HG02973 (cell line): ENCODE measurements at regions not wholly inside any gene's neighbourhood (a gene's known extent, or its start where the extent isn't known, plus 50 kb on each side); places are given as distances from the start of the nearest gene placed in this dataset.
"Not testable (repeated sequence)": the region's sequence is repeated elsewhere in the genome, so short reads cannot be mapped to it uniquely, and the experiment has no call there.

ENCODE experiments used
- ATAC-seq: cut with Tn5 transposase; IDR thresholded peaks from one replicate; pipeline ENCODE4 v1.9.1; 2021; ENCODE audit warnings: moderate library complexity; ENCODE audit not compliant: unreplicated experiment

GRCh38 chr4:159030297-159030696, 72.6 kb upstream of the RAPGEF2 start:
- not testable (repeated sequence) for ATAC-seq

GRCh38 chr4:159035570-159035969, 67.3 kb upstream of the RAPGEF2 start:
- no peak for ATAC-seq

- ATAC-seq, result no peak
These were observed 64.3 kb upstream of the RAPGEF2 start for GRCh38 chr4:159038536-159038935.

- ATAC-seq, result peak; percentile 34
These were observed 61.5 kb upstream of the RAPGEF2 start for GRCh38 chr4:159041054-159042034.

DNA sequence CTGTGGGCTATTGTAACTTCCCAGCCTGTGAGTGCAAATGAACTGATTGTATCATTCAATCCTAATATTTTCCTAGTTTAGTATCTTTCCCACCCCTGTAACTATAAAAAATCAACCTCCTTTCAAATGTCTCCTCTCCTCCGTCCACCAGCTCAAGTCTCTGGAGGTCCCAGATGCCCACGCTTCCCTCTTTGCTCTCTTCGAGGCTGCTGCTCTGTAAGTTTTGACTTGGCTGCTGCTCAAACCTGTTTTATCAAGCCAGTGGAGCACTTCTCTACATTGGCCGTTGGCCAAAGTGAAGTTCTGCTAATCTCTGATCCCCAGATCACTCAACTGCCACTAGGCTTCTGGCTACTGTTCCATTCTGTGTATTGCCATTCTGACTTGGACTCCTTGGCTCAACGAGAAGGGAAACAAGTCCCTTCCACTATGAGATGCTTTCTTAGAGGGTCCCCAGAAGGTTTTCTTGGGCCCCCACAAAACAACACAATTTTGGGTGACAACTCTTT, 60.7 kb upstream of the RAPGEF2 start:
- ATAC-seq, result no peak

- ATAC-seq, result no peak
These were observed 60.0 kb upstream of the RAPGEF2 start for GRCh38 chr4:159042868-159043267.

GRCh38 chr4:159043861-159044260, 59.0 kb upstream of the RAPGEF2 start:
- ATAC-seq, result no peak

DNA sequence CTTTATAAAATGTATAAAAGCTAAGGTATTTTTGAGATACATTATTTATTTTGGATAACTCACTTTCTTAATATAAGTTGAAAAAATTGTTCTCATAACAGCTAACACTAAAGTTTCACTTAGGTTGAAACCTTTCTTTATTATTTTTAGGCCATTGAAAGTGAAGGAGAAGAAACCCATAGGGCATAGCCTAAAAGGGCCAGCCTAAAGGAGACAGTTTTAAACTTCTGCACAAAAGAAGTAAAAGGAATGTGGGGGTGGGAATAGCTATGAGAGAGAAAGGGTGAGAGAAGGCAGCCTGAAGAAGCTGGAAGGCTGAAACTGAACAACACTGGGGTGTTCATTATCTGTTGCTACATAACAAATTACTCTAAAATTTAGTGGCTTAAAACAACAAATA, 57.6 kb upstream of the RAPGEF2 start:
- no peak for ATAC-seq

DNA sequence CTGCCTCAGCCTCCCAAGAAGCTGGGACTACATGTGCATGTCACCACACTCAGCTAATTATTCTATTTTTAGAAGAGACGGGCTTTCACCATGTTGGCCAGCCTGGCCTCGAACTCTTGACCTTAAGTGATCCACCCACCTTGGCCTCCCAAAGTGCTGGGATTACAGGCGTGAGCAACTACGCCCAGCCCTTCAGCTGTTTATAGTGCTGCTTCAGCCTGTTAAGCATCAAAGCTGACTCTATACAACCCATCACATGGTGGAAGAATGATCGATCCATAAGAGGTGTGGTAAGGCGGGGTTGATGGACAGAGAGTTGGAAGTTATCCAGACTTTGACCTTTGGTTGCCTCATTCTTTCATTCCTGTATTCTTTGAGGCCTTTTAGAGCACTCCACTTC, 56.2 kb upstream of the RAPGEF2 start:
- ATAC-seq, result no peak

- ATAC-seq, result no peak
These were observed 55.3 kb upstream of the RAPGEF2 start for GRCh38 chr4:159047478-159048165.

DNA sequence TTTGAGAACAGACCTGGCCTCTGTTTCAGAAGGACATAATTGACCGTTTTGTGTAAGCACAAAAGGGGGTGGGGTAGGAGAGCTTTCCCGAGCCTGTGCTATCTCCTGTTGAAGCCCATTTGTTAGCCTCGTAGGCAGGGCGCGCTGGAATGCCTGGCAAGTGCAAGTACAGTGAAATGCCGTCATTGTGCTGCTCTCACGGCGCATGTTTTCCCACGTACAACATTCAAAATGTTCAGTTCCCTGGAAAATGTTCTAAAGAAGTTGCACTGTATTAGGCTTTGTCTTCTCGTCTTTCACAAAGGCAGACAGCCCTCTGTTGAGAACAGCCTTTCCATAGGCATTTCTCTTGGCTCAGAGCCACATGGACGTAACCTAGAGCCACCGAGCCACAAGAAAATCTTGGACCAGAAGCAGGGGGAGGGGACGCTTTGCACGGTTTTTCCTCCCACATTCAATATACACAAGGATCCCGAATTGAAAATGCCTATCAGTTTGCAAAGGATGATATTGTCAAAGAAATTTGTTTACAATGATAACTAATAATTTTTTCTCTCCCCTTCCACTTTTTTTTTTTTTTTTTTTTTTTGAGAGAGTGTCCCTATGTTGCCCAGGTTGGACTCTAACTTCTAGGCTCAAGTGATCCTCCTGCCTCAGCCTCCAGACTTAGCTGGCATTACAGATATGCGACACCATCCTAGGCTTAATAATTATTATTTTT, 54.6 kb upstream of the RAPGEF2 start:
- ATAC-seq, result no peak

- ATAC-seq, result no peak
These were observed 53.0 kb upstream of the RAPGEF2 start for GRCh38 chr4:159049780-159050375.

DNA sequence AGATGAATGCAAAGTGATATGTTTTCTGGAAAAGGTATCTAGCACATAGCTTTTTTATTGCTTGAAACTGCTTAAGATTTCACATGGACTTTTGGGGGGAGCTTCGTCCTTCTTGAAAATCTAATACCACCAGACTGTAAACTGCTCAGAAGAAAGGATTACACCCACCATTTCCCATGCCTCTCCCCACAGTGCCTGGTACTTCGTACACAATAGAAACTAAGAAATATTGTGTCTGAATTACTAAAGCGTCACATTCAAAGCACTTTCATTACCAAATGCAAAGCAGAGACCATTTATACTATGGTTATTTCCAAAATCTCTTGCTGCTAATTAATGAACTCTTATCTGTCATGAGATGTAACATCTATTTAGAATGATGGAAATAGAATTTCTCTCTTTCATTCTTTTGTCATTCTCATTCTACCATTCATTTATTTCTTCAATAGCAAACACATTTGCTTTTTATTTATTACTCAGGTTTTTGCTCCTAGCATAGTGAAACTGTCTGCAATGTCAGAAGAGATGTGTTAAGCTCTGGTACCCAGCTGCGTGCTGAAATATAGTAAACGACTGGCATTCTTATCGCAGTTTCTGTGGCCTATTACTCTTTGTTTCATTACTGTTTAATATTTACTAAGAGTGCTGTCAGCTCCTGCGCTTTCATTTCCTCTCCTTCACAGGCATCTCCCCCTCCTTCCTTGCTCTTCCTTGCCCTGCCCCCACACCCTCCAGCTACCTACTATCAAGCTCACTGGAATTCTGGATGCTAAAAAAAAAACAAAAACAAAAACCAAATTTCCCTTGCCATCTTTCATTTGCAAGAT, 51.4 kb upstream of the RAPGEF2 start:
- peak; percentile 87 for ATAC-seq

DNA sequence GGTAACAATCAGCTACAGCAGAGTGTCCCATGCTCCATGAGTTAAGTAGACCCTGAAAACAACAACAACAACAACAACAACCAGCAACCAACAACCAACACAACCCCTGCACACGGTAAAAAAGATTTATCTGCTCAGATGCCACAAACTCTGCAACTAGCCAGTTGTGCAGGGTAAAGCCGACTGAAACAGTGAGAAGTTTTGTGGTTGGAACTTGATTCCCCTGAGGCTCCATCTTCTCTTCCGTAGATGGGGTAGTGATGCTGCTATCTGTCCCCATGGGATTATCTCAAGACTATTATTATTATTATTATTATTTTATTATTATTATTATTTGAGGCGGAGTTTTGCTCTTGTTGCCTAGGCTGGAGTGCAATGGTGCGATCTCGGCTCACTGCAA, 50.6 kb upstream of the RAPGEF2 start:
- ATAC-seq, result peak; percentile 60
